ENCODE measurements at regions not wholly inside any gene's neighbourhood (a gene's known extent, or its start where the extent isn't known, plus 50 kb on each side); places are given as distances from the start of the nearest gene placed in this dataset.

DNA sequence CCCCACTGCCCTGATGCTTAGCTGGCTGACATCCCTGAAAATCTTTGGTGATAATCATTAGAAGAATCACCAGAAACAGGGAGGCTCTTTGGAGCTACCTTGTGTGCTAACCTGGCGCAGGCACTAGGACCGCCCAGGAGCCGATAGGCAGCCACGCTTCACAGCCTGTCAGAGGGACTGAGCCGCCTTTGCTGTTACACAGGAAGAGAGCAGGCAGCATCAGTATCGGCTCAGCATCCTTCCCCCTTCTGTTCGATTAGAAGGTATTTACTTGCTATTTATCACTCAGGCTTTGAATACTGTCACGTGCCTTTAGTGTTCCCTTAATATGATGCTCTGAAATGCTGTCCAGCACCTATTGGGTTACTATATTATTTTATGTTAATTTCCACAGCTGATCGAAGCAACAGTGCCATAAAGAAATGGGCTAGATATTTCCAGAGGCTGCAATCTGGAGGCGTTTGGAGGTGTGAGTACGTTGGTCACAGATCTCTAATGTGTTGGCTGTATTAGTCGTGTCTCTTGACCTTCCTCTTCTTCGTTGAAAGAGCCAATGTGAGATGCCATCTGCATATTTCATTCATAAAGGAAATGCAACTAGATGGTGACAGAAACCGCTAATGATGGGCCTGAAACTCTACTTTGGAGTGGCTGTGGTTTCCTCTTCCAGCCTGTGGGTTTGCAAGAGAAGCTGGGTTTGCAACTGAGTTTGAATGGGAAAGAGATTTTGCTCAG is 110.4 kb upstream of the RAB27B start:
- no peaks in the 10 kb centered on the region for H3K9me1 ChIP-seq (ENCODE audit: control insufficient read depth, insufficient read depth, low read length)
- no peak overlapping the region for H3K4me3 ChIP-seq
- POLR2A ChIA-PET, result interaction anchor here (0.9 kb wide), 1 partner anchor 10 kb away, joined by 3 read pairs; no protein-coding TSS in a partner anchor
- TF ChIP-seq TFE3 (CRISPR knock-in tag; IDR thresholded peaks at IDR 0.05), result peak; percentile 46
- TF ChIP-seq, protein P1, sequence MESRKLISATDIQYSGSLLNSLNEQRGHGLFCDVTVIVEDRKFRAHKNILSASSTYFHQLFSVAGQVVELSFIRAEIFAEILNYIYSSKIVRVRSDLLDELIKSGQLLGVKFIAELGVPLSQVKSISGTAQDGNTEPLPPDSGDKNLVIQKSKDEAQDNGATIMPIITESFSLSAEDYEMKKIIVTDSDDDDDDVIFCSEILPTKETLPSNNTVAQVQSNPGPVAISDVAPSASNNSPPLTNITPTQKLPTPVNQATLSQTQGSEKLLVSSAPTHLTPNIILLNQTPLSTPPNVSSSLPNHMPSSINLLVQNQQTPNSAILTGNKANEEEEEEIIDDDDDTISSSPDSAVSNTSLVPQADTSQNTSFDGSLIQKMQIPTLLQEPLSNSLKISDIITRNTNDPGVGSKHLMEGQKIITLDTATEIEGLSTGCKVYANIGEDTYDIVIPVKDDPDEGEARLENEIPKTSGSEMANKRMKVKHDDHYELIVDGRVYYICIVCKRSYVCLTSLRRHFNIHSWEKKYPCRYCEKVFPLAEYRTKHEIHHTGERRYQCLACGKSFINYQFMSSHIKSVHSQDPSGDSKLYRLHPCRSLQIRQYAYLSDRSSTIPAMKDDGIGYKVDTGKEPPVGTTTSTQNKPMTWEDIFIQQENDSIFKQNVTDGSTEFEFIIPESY (CRISPR knock-in tag; IDR thresholded peaks at IDR 0.05), result no peak
- BruUV-seq (replicated peaks), result no TSS peak
- ATAC-seq (peak; percentile 68; the same call in 2 of the 3 replicates), FAIRE-seq (no peak), DNase-seq (ENCODE audit: extremely low read depth in 1 of 4, low spot score in 3 of 4) (peak in 2 of 4 experiments; percentile 7 to 16)
- H3K4me2 ChIP-seq (ENCODE audit: insufficient read depth, low read length), result no peak overlapping the region; the same call in 1 of the 2 replicates
- no peaks in the 10 kb centered on the region for H3K79me2 ChIP-seq (ENCODE audit: control insufficient read depth, insufficient read depth, low read length)
- intact Hi-C loops (cut with micrococcal nuclease), result no loop called here
- no peaks in the 10 kb centered on the region; a peak in 1 of 5 replicates for H3K4me1 ChIP-seq (replicated peaks in 1 of 2; ENCODE audit: control insufficient read depth in 2 of 2, insufficient read depth in 2 of 2, low read length in 2 of 2)
- no peak overlapping the region for H3K9ac ChIP-seq (ENCODE audit: insufficient read depth in 1 of 2, low read depth in 2 of 2, low read length in 2 of 2)
- H2AFZ ChIP-seq (ENCODE audit: low read depth, low read length), result peak overlapping the region; percentile 74
- H3K27ac ChIP-seq (ENCODE audit: extremely low read depth, low read depth, low read length), result no peak overlapping the region
- in situ Hi-C loops (cut with MboI), result no loop called here
- no peaks in the 10 kb centered on the region for H3K36me3 ChIP-seq (ENCODE audit: control insufficient read depth, insufficient read depth, low read length)
- 9% methylated on average over 14 of the region's 14 CpGs for WGBS (ENCODE audit: insufficient coverage, low coverage, missing lambda C conversion rate)
- no peaks in the 10 kb centered on the region for H4K20me1 ChIP-seq (replicated peaks; ENCODE audit: control insufficient read depth, insufficient read depth, low read length)
- no peaks in the 10 kb centered on the region for H3K27me3 ChIP-seq (ENCODE audit: control insufficient read depth in 2 of 2, insufficient read depth in 2 of 2, low read length in 2 of 2)
- H3K9me3 ChIP-seq (replicated peaks; ENCODE audit: control insufficient read depth, insufficient read depth, low read depth, low read length), result no peaks in the 10 kb centered on the region
- CTCF ChIA-PET (ENCODE audit: low intra/inter-chr PET ratio), result no interaction called here
